GM21526 (cell line): ENCODE measurements at regions not wholly inside any gene's neighbourhood (a gene's known extent, or its start where the extent isn't known, plus 50 kb on each side); places are given as distances from the start of the nearest gene placed in this dataset.

Experiments
- ATAC-seq: cut with Tn5 transposase; IDR thresholded peaks from one replicate; pipeline ENCODE4 v1.9.1; 2021; ENCODE audit warnings: moderate library complexity; ENCODE audit not compliant: unreplicated experiment, low FRiP score

GRCh38 chr13:47831265-47831664 lies 169.8 kb downstream of the SUCLA2 start:
- ATAC-seq = no peak

- ATAC-seq = no peak
Observed at GRCh38 chr13:47829690-47830089, 171.4 kb downstream of the SUCLA2 start.

GRCh38 chr13:47826471-47826870 lies 174.6 kb downstream of the SUCLA2 start:
- no peak for ATAC-seq

- no peak for ATAC-seq
Observed at GRCh38 chr13:47822036-47822435, 179.0 kb downstream of the SUCLA2 start.

GRCh38 chr13:47816831-47817230 lies 184.2 kb downstream of the SUCLA2 start:
- ATAC-seq = no peak

- ATAC-seq = no peak
Observed at GRCh38 chr13:47813718-47814117, 187.4 kb downstream of the SUCLA2 start.

GRCh38 chr13:47809411-47809810 lies 191.7 kb downstream of the SUCLA2 start:
- no peak for ATAC-seq

- no peak for ATAC-seq
Observed at GRCh38 chr13:47803131-47803530, 197.9 kb downstream of the SUCLA2 start.

GRCh38 chr13:47801555-47801954 lies 199.5 kb downstream of the SUCLA2 start:
- no peak for ATAC-seq

- ATAC-seq = no peak
Observed at GRCh38 chr13:47800593-47800992, 200.5 kb downstream of the SUCLA2 start.

- no peak for ATAC-seq
Observed at GRCh38 chr13:47798906-47799305, 202.2 kb downstream of the SUCLA2 start.

- no peak for ATAC-seq
Observed at GRCh38 chr13:47798194-47798593, 202.9 kb downstream of the SUCLA2 start.

- ATAC-seq = no peak
Observed at GRCh38 chr13:47796816-47797215, 204.3 kb downstream of the SUCLA2 start.

- ATAC-seq = no peak
Observed at GRCh38 chr13:47794963-47795362, 206.1 kb downstream of the SUCLA2 start.

- ATAC-seq = no peak
Observed at GRCh38 chr13:47790755-47791154, 210.3 kb downstream of the SUCLA2 start.

GRCh38 chr13:47788844-47789243 lies 212.2 kb downstream of the SUCLA2 start:
- ATAC-seq = no peak

GRCh38 chr13:47774671-47774994 lies 226.4 kb downstream of the SUCLA2 start:
- ATAC-seq = no peak

- ATAC-seq = no peak
Observed at GRCh38 chr13:47764817-47765216, 236.3 kb downstream of the SUCLA2 start.

- no peak for ATAC-seq
Observed at GRCh38 chr13:47757466-47758080, 243.5 kb downstream of the SUCLA2 start.

GRCh38 chr13:47747901-47748300 lies 253.2 kb downstream of the SUCLA2 start:
- no peak for ATAC-seq

GRCh38 chr13:47726394-47726793 lies 274.7 kb downstream of the SUCLA2 start:
- ATAC-seq = no peak

GRCh38 chr13:47723898-47724297 lies 277.2 kb downstream of the SUCLA2 start:
- ATAC-seq = no peak

- no peak for ATAC-seq
Observed at GRCh38 chr13:47719164-47719563, 281.9 kb downstream of the SUCLA2 start.
